ENCODE measurements at regions not wholly inside any gene's neighbourhood (a gene's known extent, or its start where the extent isn't known, plus 50 kb on each side); places are given as distances from the start of the nearest gene placed in this dataset.

GRCh38 chr16:80309178-80309577, 231.6 kb upstream of the DYNLRB2 start:
- TF ChIP-seq POLR2A (IDR thresholded peaks at IDR 0.05), result no peak
- TF ChIP-seq, protein P1, sequence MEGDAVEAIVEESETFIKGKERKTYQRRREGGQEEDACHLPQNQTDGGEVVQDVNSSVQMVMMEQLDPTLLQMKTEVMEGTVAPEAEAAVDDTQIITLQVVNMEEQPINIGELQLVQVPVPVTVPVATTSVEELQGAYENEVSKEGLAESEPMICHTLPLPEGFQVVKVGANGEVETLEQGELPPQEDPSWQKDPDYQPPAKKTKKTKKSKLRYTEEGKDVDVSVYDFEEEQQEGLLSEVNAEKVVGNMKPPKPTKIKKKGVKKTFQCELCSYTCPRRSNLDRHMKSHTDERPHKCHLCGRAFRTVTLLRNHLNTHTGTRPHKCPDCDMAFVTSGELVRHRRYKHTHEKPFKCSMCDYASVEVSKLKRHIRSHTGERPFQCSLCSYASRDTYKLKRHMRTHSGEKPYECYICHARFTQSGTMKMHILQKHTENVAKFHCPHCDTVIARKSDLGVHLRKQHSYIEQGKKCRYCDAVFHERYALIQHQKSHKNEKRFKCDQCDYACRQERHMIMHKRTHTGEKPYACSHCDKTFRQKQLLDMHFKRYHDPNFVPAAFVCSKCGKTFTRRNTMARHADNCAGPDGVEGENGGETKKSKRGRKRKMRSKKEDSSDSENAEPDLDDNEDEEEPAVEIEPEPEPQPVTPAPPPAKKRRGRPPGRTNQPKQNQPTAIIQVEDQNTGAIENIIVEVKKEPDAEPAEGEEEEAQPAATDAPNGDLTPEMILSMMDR (IDR thresholded peaks at IDR 0.05), result no peak
